ENCODE measurements at regions not wholly inside any gene's neighbourhood (a gene's known extent, or its start where the extent isn't known, plus 50 kb on each side); places are given as distances from the start of the nearest gene placed in this dataset.

DNA sequence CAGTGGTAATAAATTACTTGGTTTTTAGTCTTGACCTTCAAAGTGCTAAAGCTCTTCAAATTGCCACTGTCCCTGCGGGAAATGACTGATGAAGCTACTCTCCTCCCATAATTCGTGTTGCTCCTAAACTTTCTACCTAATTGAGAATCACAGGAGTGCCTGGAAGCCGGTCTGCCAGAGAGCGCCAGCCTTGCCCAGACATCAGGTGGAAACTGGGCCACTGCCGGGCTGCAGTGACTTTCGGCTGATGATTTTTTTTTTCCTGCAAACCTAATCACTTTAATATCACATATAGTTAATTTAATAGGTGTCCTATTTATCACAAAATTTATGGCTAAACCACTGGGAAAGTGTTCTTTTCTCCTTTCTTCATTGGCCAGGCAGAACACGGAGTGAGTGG lies 59.6 kb upstream of the UBE3C start:
- TF ChIP-seq POLR2A (IDR thresholded peaks at IDR 0.05; ENCODE audit: low read depth, low read length) = no peak
- TF ChIP-seq ELK1 (IDR thresholded peaks at IDR 0.05; ENCODE audit: borderline replicate concordance, low read depth, low read length) = no peak
- no peak for TF ChIP-seq MAZ (IDR thresholded peaks at IDR 0.05; ENCODE audit: borderline replicate concordance, low read depth, low read length)
- no peak for TF ChIP-seq CTCF (conservative IDR thresholded peaks at IDR 0.05; ENCODE audit: low read depth, low read length)
- no peak for TF ChIP-seq MXI1 (IDR thresholded peaks at IDR 0.05; ENCODE audit: borderline replicate concordance, low read depth, low read length)
- no peak for TF ChIP-seq RCOR1 (IDR thresholded peaks at IDR 0.05; ENCODE audit: insufficient replicate concordance, low read length)
- TF ChIP-seq RAD21 (IDR thresholded peaks at IDR 0.05; ENCODE audit: low read length) = no peak
- no peak for TF ChIP-seq RFX5 (IDR thresholded peaks at IDR 0.05; ENCODE audit: low read depth, low read length)
- no peak for TF ChIP-seq CHD1 (IDR thresholded peaks at IDR 0.05; ENCODE audit: low read depth, low read length)
- TF ChIP-seq MAFK (IDR thresholded peaks at IDR 0.05; ENCODE audit: low read depth, low read length) = no peak
- TF ChIP-seq USF2 (IDR thresholded peaks at IDR 0.05; ENCODE audit: low read depth, low read length) = no peak

All from IMR-90 (cell line).